ENCODE measurements at regions not wholly inside any gene's neighbourhood (a gene's known extent, or its start where the extent isn't known, plus 50 kb on each side); places are given as distances from the start of the nearest gene placed in this dataset.

GRCh38 chr20:11063444-11063843 lies 389.6 kb upstream of the JAG1 start:
- no peaks in the 10 kb centered on the region for H3K27me3 Mint-ChIP-seq

GRCh38 chr20:11064946-11065345 lies 391.1 kb upstream of the JAG1 start:
- Mint-ChIP-seq H3K36me3 (ENCODE audit: low read depth) (no peaks in the 10 kb centered on the region), H3K4me3 (no peak overlapping the region), H3K9me3 (no peaks in the 10 kb centered on the region), H3K27ac (no peak overlapping the region), H3K27me3 (no peaks in the 10 kb centered on the region), H3K4me1 (ENCODE audit: low read depth) (no peaks in the 10 kb centered on the region)
- DNase-seq, result no peak

More at GRCh38 chr20:11063444-11063843, 389.6 kb upstream of the JAG1 start:
- Mint-ChIP-seq H3K4me1 (ENCODE audit: low read depth) (no peaks in the 10 kb centered on the region), H3K9me3 (peaks cover 3% of the 10 kb centered on the region), H3K27ac (no peak overlapping the region), H3K36me3 (ENCODE audit: low read depth) (no peaks in the 10 kb centered on the region), H3K4me3 (no peak overlapping the region)
- DNase-seq, result no peak

GRCh38 chr20:11067359-11067758 lies 393.6 kb upstream of the JAG1 start:
- H3K9me3 Mint-ChIP-seq, result peaks cover 5% of the 10 kb centered on the region
- no peak overlapping the region for H3K4me3 Mint-ChIP-seq
- no peak for DNase-seq
- H3K36me3 Mint-ChIP-seq (ENCODE audit: low read depth), result no peaks in the 10 kb centered on the region
- no peak overlapping the region for H3K27ac Mint-ChIP-seq
- H3K4me1 Mint-ChIP-seq (ENCODE audit: low read depth), result no peaks in the 10 kb centered on the region
- no peaks in the 10 kb centered on the region for H3K27me3 Mint-ChIP-seq

- no peak overlapping the region for H3K4me3 Mint-ChIP-seq
- peaks cover 13% of the 10 kb centered on the region for H3K9me3 Mint-ChIP-seq
- no peaks in the 10 kb centered on the region for H3K4me1 Mint-ChIP-seq (ENCODE audit: low read depth)
- no peaks in the 10 kb centered on the region for H3K27me3 Mint-ChIP-seq
- no peak overlapping the region for H3K27ac Mint-ChIP-seq
- H3K36me3 Mint-ChIP-seq (ENCODE audit: low read depth), result no peaks in the 10 kb centered on the region
- no peak for DNase-seq
Measured at GRCh38 chr20:11072982-11073381, 399.2 kb upstream of the JAG1 start.

GRCh38 chr20:11076434-11077105 lies 402.8 kb upstream of the JAG1 start:
- Mint-ChIP-seq H3K9me3 (peaks cover 13% of the 10 kb centered on the region), H3K4me1 (ENCODE audit: low read depth) (no peaks in the 10 kb centered on the region), H3K27me3 (no peaks in the 10 kb centered on the region), H3K27ac (no peak overlapping the region), H3K4me3 (no peak overlapping the region), H3K36me3 (ENCODE audit: low read depth) (no peaks in the 10 kb centered on the region)
- no peak for DNase-seq

- Mint-ChIP-seq H3K27me3 (no peaks in the 10 kb centered on the region), H3K27ac (no peak overlapping the region), H3K9me3 (peaks cover 10% of the 10 kb centered on the region), H3K4me1 (ENCODE audit: low read depth) (no peaks in the 10 kb centered on the region), H3K36me3 (ENCODE audit: low read depth) (no peaks in the 10 kb centered on the region), H3K4me3 (no peak overlapping the region)
- no peak for DNase-seq
Measured at GRCh38 chr20:11077226-11077625, 403.4 kb upstream of the JAG1 start.

- Mint-ChIP-seq H3K27ac (no peak overlapping the region), H3K27me3 (no peaks in the 10 kb centered on the region), H3K36me3 (ENCODE audit: low read depth) (no peaks in the 10 kb centered on the region), H3K4me3 (no peak overlapping the region), H3K9me3 (peaks cover 1% of the 10 kb centered on the region), H3K4me1 (ENCODE audit: low read depth) (no peaks in the 10 kb centered on the region)
- DNase-seq, result no peak
Measured at GRCh38 chr20:11080010-11080409, 406.2 kb upstream of the JAG1 start.

- H3K4me3 Mint-ChIP-seq, result no peak overlapping the region
- H3K27me3 Mint-ChIP-seq, result no peaks in the 10 kb centered on the region
- H3K9me3 Mint-ChIP-seq, result peaks cover 1% of the 10 kb centered on the region
- no peak for DNase-seq
- no peak overlapping the region for H3K27ac Mint-ChIP-seq
- H3K36me3 Mint-ChIP-seq (ENCODE audit: low read depth), result no peaks in the 10 kb centered on the region
- H3K4me1 Mint-ChIP-seq (ENCODE audit: low read depth), result no peaks in the 10 kb centered on the region
Measured at GRCh38 chr20:11080781-11081377, 407.1 kb upstream of the JAG1 start.

- H3K27ac Mint-ChIP-seq, result no peak overlapping the region
- H3K27me3 Mint-ChIP-seq, result no peaks in the 10 kb centered on the region
- H3K36me3 Mint-ChIP-seq (ENCODE audit: low read depth), result no peaks in the 10 kb centered on the region
- H3K4me3 Mint-ChIP-seq, result no peak overlapping the region
- no peak for DNase-seq
- no peaks in the 10 kb centered on the region for H3K4me1 Mint-ChIP-seq (ENCODE audit: low read depth)
- no peaks in the 10 kb centered on the region for H3K9me3 Mint-ChIP-seq
Measured at GRCh38 chr20:11083841-11084240, 410.0 kb upstream of the JAG1 start.

- Mint-ChIP-seq H3K36me3 (ENCODE audit: low read depth) (no peaks in the 10 kb centered on the region), H3K4me1 (ENCODE audit: low read depth) (no peaks in the 10 kb centered on the region), H3K9me3 (no peaks in the 10 kb centered on the region), H3K27ac (no peak overlapping the region), H3K27me3 (no peaks in the 10 kb centered on the region), H3K4me3 (no peak overlapping the region)
- no peak for DNase-seq
Measured at GRCh38 chr20:11084508-11084907, 410.7 kb upstream of the JAG1 start.

GRCh38 chr20:11086970-11087369 lies 413.2 kb upstream of the JAG1 start:
- no peak overlapping the region for H3K27ac Mint-ChIP-seq
- no peaks in the 10 kb centered on the region for H3K36me3 Mint-ChIP-seq (ENCODE audit: low read depth)
- no peaks in the 10 kb centered on the region for H3K9me3 Mint-ChIP-seq
- H3K4me1 Mint-ChIP-seq (ENCODE audit: low read depth), result no peaks in the 10 kb centered on the region
- no peaks in the 10 kb centered on the region for H3K27me3 Mint-ChIP-seq
- no peak overlapping the region for H3K4me3 Mint-ChIP-seq
- DNase-seq, result no peak

- Mint-ChIP-seq H3K36me3 (ENCODE audit: low read depth) (no peaks in the 10 kb centered on the region), H3K27ac (no peak overlapping the region), H3K9me3 (no peaks in the 10 kb centered on the region), H3K27me3 (no peaks in the 10 kb centered on the region), H3K4me1 (ENCODE audit: low read depth) (no peaks in the 10 kb centered on the region), H3K4me3 (no peak overlapping the region)
- DNase-seq, result no peak
Measured at GRCh38 chr20:11090751-11091150, 417.0 kb upstream of the JAG1 start.

GRCh38 chr20:11091511-11091910 lies 417.7 kb upstream of the JAG1 start:
- no peak for DNase-seq
- Mint-ChIP-seq H3K36me3 (ENCODE audit: low read depth) (no peaks in the 10 kb centered on the region), H3K4me3 (no peak overlapping the region), H3K4me1 (ENCODE audit: low read depth) (no peaks in the 10 kb centered on the region), H3K9me3 (no peaks in the 10 kb centered on the region), H3K27me3 (no peaks in the 10 kb centered on the region), H3K27ac (no peak overlapping the region)

- Mint-ChIP-seq H3K27me3 (no peaks in the 10 kb centered on the region), H3K4me3 (no peak overlapping the region), H3K27ac (no peak overlapping the region), H3K9me3 (no peaks in the 10 kb centered on the region), H3K36me3 (ENCODE audit: low read depth) (no peaks in the 10 kb centered on the region), H3K4me1 (ENCODE audit: low read depth) (no peaks in the 10 kb centered on the region)
- DNase-seq, result no peak
Measured at GRCh38 chr20:11092151-11092550, 418.4 kb upstream of the JAG1 start.

- DNase-seq, result no peak
- Mint-ChIP-seq H3K36me3 (ENCODE audit: low read depth) (no peaks in the 10 kb centered on the region), H3K27me3 (no peaks in the 10 kb centered on the region), H3K4me3 (no peak overlapping the region), H3K4me1 (ENCODE audit: low read depth) (no peaks in the 10 kb centered on the region), H3K9me3 (peaks cover 2% of the 10 kb centered on the region), H3K27ac (no peak overlapping the region)
Measured at GRCh38 chr20:11094196-11094595, 420.4 kb upstream of the JAG1 start.
